ENCODE measurements at regions not wholly inside any gene's neighbourhood (a gene's known extent, or its start where the extent isn't known, plus 50 kb on each side); places are given as distances from the start of the nearest gene placed in this dataset.

DNA sequence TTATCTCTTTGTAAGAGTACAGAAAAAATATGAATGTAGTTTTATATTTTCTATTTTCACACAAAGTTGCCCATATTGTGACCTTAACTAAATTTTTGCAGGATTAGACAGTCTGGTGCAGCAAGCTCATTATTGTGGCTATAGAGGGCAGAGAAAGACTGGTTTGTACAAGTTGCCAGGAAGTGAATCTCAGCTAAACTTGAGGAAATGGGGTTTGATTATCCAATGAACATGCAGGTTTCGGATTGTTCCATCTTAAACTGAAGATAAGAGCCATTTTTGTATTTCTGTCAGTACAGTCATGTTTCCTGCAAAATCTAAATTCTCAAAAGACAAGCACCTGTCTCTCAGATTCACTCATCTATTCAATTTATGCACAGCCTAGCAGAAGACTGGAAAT is 390.9 kb downstream of the MMUT start:
- ChIA-PET RAD21 (ENCODE audit: unreplicated experiment) (no interaction called here), CTCF (no interaction called here), POLR2A (no interaction called here), SMC1A (ENCODE audit: uncharacterized antibody, unreplicated experiment) (no interaction called here)
- no TSS peak for BruUV-seq (replicated peaks)
- FAIRE-seq (no peak), DNase-seq (ENCODE audit: low read depth, low spot score) (no peak), ATAC-seq (no peak)
- Histone ChIP-seq H3K9ac (ENCODE audit: control insufficient read depth, insufficient read depth, low read length) (no peak overlapping the region), H4K20me1 (ENCODE audit: control insufficient read depth, insufficient read depth) (no peaks in the 10 kb centered on the region), H3K4me2 (ENCODE audit: control insufficient read depth, insufficient read depth) (no peak overlapping the region), H3K36me3 (ENCODE audit: control insufficient read depth in 2 of 2, insufficient read depth in 2 of 2, low read length in 1 of 2) (no peaks in the 10 kb centered on the region), H2AFZ (ENCODE audit: control insufficient read depth, low read depth, low read length) (no peak overlapping the region), H3K79me2 (ENCODE audit: control insufficient read depth, insufficient read depth, low read length) (no peaks in the 10 kb centered on the region), H3K9me3 (replicated peaks; ENCODE audit: control insufficient read depth, insufficient read depth, low read length) (no peaks in the 10 kb centered on the region), H3K4me3 (no peak overlapping the region), H3K27me3 (replicated peaks in 1 of 2; ENCODE audit: control insufficient read depth in 2 of 2, insufficient read depth in 2 of 2, low read length in 1 of 2) (no peaks in the 10 kb centered on the region), H3K4me1 (ENCODE audit: control insufficient read depth, insufficient read depth, low read length) (no peaks in the 10 kb centered on the region), H3K27ac (ENCODE audit: control insufficient read depth, insufficient read depth) (no peak overlapping the region)
- TF ChIP-seq BACH1 (IDR thresholded peaks at IDR 0.05; ENCODE audit: borderline replicate concordance) (no peak), HCFC1 (IDR thresholded peaks at IDR 0.05; ENCODE audit: low read length) (no peak), ZNF217 (IDR thresholded peaks at IDR 0.05) (no peak), HDGF (IDR thresholded peaks at IDR 0.05) (no peak), CBX3 (IDR thresholded peaks at IDR 0.05; ENCODE audit: borderline replicate concordance, low read depth) (no peak), SPI1 (IDR thresholded peaks at IDR 0.05; ENCODE audit: borderline replicate concordance, insufficient read depth, low read depth, low read length) (no peak), TCF12 (IDR thresholded peaks at IDR 0.05; ENCODE audit: low read depth, low read length) (no peak), ZNF274 (IDR thresholded peaks at IDR 0.05; ENCODE audit: insufficient read depth, insufficient read length) (no peak), MTA3 (IDR thresholded peaks at IDR 0.05; ENCODE audit: borderline replicate concordance, low read length) (no peak), MYC (IDR thresholded peaks at IDR 0.05; ENCODE audit: insufficient read depth, insufficient read length, insufficient replicate concordance, low read length, severe bottlenecking) (no peak), LARP7 (IDR thresholded peaks at IDR 0.05) (no peak), POLR2A (IDR thresholded peaks at IDR 0.05; ENCODE audit: low read depth, low read length) (no peak), IKZF2 (IDR thresholded peaks at IDR 0.05) (no peak), BRCA1 (IDR thresholded peaks at IDR 0.05; ENCODE audit: low read depth, low read length) (no peak), MYB (IDR thresholded peaks at IDR 0.05; ENCODE audit: borderline replicate concordance, low read depth, low read length) (no peak), RBBP5 (conservative IDR thresholded peaks at IDR 0.05) (no peak), DPF2 (IDR thresholded peaks at IDR 0.05) (no peak)
- TF ChIP-seq, protein P1, sequence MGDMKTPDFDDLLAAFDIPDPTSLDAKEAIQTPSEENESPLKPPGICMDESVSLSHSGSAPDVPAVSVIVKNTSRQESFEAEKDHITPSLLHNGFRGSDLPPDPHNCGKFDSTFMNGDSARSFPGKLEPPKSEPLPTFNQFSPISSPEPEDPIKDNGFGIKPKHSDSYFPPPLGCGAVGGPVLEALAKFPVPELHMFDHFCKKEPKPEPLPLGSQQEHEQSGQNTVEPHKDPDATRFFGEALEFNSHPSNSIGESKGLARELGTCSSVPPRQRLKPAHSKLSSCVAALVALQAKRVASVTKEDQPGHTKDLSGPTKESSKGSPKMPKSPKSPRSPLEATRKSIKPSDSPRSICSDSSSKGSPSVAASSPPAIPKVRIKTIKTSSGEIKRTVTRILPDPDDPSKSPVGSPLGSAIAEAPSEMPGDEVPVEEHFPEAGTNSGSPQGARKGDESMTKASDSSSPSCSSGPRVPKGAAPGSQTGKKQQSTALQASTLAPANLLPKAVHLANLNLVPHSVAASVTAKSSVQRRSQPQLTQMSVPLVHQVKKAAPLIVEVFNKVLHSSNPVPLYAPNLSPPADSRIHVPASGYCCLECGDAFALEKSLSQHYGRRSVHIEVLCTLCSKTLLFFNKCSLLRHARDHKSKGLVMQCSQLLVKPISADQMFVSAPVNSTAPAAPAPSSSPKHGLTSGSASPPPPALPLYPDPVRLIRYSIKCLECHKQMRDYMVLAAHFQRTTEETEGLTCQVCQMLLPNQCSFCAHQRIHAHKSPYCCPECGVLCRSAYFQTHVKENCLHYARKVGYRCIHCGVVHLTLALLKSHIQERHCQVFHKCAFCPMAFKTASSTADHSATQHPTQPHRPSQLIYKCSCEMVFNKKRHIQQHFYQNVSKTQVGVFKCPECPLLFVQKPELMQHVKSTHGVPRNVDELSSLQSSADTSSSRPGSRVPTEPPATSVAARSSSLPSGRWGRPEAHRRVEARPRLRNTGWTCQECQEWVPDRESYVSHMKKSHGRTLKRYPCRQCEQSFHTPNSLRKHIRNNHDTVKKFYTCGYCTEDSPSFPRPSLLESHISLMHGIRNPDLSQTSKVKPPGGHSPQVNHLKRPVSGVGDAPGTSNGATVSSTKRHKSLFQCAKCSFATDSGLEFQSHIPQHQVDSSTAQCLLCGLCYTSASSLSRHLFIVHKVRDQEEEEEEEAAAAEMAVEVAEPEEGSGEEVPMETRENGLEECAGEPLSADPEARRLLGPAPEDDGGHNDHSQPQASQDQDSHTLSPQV (IDR thresholded peaks at IDR 0.05): no peak
- in situ Hi-C loops (cut with MboI) (no loop called here), intact Hi-C loops (cut with micrococcal nuclease; ENCODE audit: unreplicated experiment) (no loop called here)
- WGBS (ENCODE audit: insufficient coverage, insufficient replicate concordance, low lambda C conversion rate, missing lambda C conversion rate): 6% methylated on average over 1 of the region's 1 CpG

All from GM12878 (cell line).